HAP-1 (cell line): ENCODE measurements at regions not wholly inside any gene's neighbourhood (a gene's known extent, or its start where the extent isn't known, plus 50 kb on each side); places are given as distances from the start of the nearest gene placed in this dataset.

Experiments used
- DNase-seq, 2 experiments: peaks; one replicate each; pipeline ENCODE4 v3.0.0-alpha.2; 2016 to 2020; ENCODE audit warnings: low spot score in 2 of 2
- H3K27me3 ChIP-seq: fragments of 250-450 bp; sonication (Bioruptor Pico); 2 replicates; pipeline ENCODE4 v1.5.1; 2020; ENCODE audit warnings: low read depth, mild to moderate bottlenecking, moderate library complexity
- H3K36me3 ChIP-seq: fragments of 250-450 bp; sonication (Bioruptor Pico); replicated peaks from 2 replicates; pipeline ENCODE4 v1.5.1; 2020; ENCODE audit warnings: mild to moderate bottlenecking
- H3K4me1 ChIP-seq: fragments of 250-450 bp; sonication (Bioruptor Pico); 2 replicates; pipeline ENCODE4 v1.5.1; 2020; ENCODE audit warnings: mild to moderate bottlenecking
- H3K4me3 ChIP-seq: fragments of 250-450 bp; sonication (Bioruptor Pico); 2 replicates; pipeline ENCODE4 v1.5.1; 2020; ENCODE audit warnings: mild to moderate bottlenecking, moderate library complexity
- H3K9me3 ChIP-seq: fragments of 250-450 bp; sonication (Bioruptor Pico); 2 replicates; pipeline ENCODE4 v1.5.1; 2020; ENCODE audit warnings: mild to moderate bottlenecking, moderate library complexity
- in situ Hi-C: fragments of 300-500 bp; cut with MboI; formaldehyde crosslinking; loops from 3 replicates; pipeline ENCODE4 v1.14.3; 2020; ENCODE audit warnings: low sequenced_read_pairs, inconsistent platforms, mixed read lengths

- Histone ChIP-seq H3K4me3 (no peak overlapping the region), H3K27me3 (peaks cover 5% of the 10 kb centered on the region), H3K9me3 (no peaks in the 10 kb centered on the region), H3K4me1 (peaks cover 8% of the 10 kb centered on the region), H3K36me3 (no peaks in the 10 kb centered on the region)
- in situ Hi-C loops, result no loop called here
- DNase-seq, result no peak
These were observed 102.1 kb upstream of the MDFIC start for GRCh38 chr7:114819616-114820362.

- H3K4me3 ChIP-seq, result no peak overlapping the region
- peak; percentile 35 to 61 for DNase-seq
- in situ Hi-C loops, result no loop called here
These were observed 100.6 kb upstream of the MDFIC start for GRCh38 chr7:114821030-114821900.

GRCh38 chr7:114822131-114822530, 99.8 kb upstream of the MDFIC start:
- Histone ChIP-seq H3K4me3 (no peak overlapping the region), H3K9me3 (no peaks in the 10 kb centered on the region), H3K4me1 (peaks cover 8% of the 10 kb centered on the region), H3K36me3 (no peaks in the 10 kb centered on the region), H3K27me3 (no peaks in the 10 kb centered on the region; the same call in 1 of the 2 replicates)
- no peak for DNase-seq
- in situ Hi-C loops, result no loop called here

More at GRCh38 chr7:114821030-114821900, 100.6 kb upstream of the MDFIC start:
- Histone ChIP-seq H3K27me3 (no peaks in the 10 kb centered on the region; the same call in 1 of the 2 replicates), H3K4me1 (peaks cover 8% of the 10 kb centered on the region), H3K9me3 (no peaks in the 10 kb centered on the region), H3K36me3 (no peaks in the 10 kb centered on the region)

GRCh38 chr7:114822844-114823243, 99.0 kb upstream of the MDFIC start:
- Histone ChIP-seq H3K27me3 (no peaks in the 10 kb centered on the region; the same call in 1 of the 2 replicates), H3K36me3 (no peaks in the 10 kb centered on the region), H3K4me1 (peaks cover 8% of the 10 kb centered on the region), H3K4me3 (no peak overlapping the region), H3K9me3 (no peaks in the 10 kb centered on the region)
- in situ Hi-C loops, result no loop called here
- DNase-seq, result no peak

- H3K36me3 ChIP-seq, result no peaks in the 10 kb centered on the region
- H3K4me1 ChIP-seq, result peaks cover 8% of the 10 kb centered on the region
- no peaks in the 10 kb centered on the region for H3K9me3 ChIP-seq
- in situ Hi-C loops, result no loop called here
- no peaks in the 10 kb centered on the region for H3K27me3 ChIP-seq
- no peak overlapping the region for H3K4me3 ChIP-seq
- DNase-seq, result no peak
These were observed 98.6 kb upstream of the MDFIC start for GRCh38 chr7:114823290-114823689.

GRCh38 chr7:114825423-114825951, 96.4 kb upstream of the MDFIC start:
- peaks cover 8% of the 10 kb centered on the region for H3K4me1 ChIP-seq
- in situ Hi-C loops, result no loop called here
- DNase-seq, result peak in 1 of 2 experiments; percentile 11
- no peak overlapping the region for H3K4me3 ChIP-seq
- H3K27me3 ChIP-seq, result no peaks in the 10 kb centered on the region
- no peaks in the 10 kb centered on the region for H3K9me3 ChIP-seq
- no peaks in the 10 kb centered on the region for H3K36me3 ChIP-seq

- Histone ChIP-seq H3K27me3 (peaks cover 3% of the 10 kb centered on the region; the same call in 1 of the 2 replicates), H3K36me3 (no peaks in the 10 kb centered on the region), H3K4me1 (no peaks in the 10 kb centered on the region), H3K9me3 (no peaks in the 10 kb centered on the region), H3K4me3 (no peak overlapping the region)
- in situ Hi-C loops, result no loop called here
- DNase-seq, result no peak
These were observed 90.9 kb upstream of the MDFIC start for GRCh38 chr7:114830952-114831351.

- in situ Hi-C loops, result no loop called here
- no peaks in the 10 kb centered on the region for H3K4me1 ChIP-seq
- H3K36me3 ChIP-seq, result no peaks in the 10 kb centered on the region
- no peak for DNase-seq
- peaks cover 3% of the 10 kb centered on the region; the same call in 1 of the 2 replicates for H3K27me3 ChIP-seq
- no peak overlapping the region for H3K4me3 ChIP-seq
- H3K9me3 ChIP-seq, result no peaks in the 10 kb centered on the region
These were observed 88.8 kb upstream of the MDFIC start for GRCh38 chr7:114832906-114833595.

GRCh38 chr7:114835303-114835702, 86.6 kb upstream of the MDFIC start:
- H3K4me3 ChIP-seq, result no peak overlapping the region
- peaks cover 7% of the 10 kb centered on the region for H3K27me3 ChIP-seq
- H3K9me3 ChIP-seq, result no peaks in the 10 kb centered on the region
- no peaks in the 10 kb centered on the region for H3K36me3 ChIP-seq
- in situ Hi-C loops, result no loop called here
- no peaks in the 10 kb centered on the region for H3K4me1 ChIP-seq
- no peak for DNase-seq

- Histone ChIP-seq H3K27me3 (peaks cover 7% of the 10 kb centered on the region), H3K4me3 (no peak overlapping the region), H3K4me1 (no peaks in the 10 kb centered on the region), H3K36me3 (no peaks in the 10 kb centered on the region), H3K9me3 (no peaks in the 10 kb centered on the region)
- DNase-seq, result no peak
- in situ Hi-C loops, result no loop called here
These were observed 86.0 kb upstream of the MDFIC start for GRCh38 chr7:114835861-114836260.

- no peaks in the 10 kb centered on the region for H3K4me1 ChIP-seq
- H3K27me3 ChIP-seq, result peaks cover 8% of the 10 kb centered on the region; the same call in 1 of the 2 replicates
- no peaks in the 10 kb centered on the region for H3K9me3 ChIP-seq
- DNase-seq, result no peak
- H3K4me3 ChIP-seq, result no peak overlapping the region
- in situ Hi-C loops, result no loop called here
- H3K36me3 ChIP-seq, result no peaks in the 10 kb centered on the region
These were observed 79.3 kb upstream of the MDFIC start for GRCh38 chr7:114842551-114843065.

GRCh38 chr7:114843102-114843501, 78.8 kb upstream of the MDFIC start:
- H3K27me3 ChIP-seq, result peaks cover 8% of the 10 kb centered on the region; the same call in 1 of the 2 replicates

GRCh38 chr7:114851406-114852061, 70.4 kb upstream of the MDFIC start:
- no peaks in the 10 kb centered on the region; the same call in 1 of the 2 replicates for H3K9me3 ChIP-seq
- H3K36me3 ChIP-seq, result no peaks in the 10 kb centered on the region
- no peak overlapping the region for H3K4me3 ChIP-seq
- no peak for DNase-seq
- H3K27me3 ChIP-seq, result 0 out of 2 replicates have a peak, but pooled peaks cover 4% of the 10 kb centered on the region
- in situ Hi-C loops, result no loop called here
- H3K4me1 ChIP-seq, result no peaks in the 10 kb centered on the region

More at GRCh38 chr7:114843102-114843501, 78.8 kb upstream of the MDFIC start:
- H3K36me3 ChIP-seq, result no peaks in the 10 kb centered on the region
- DNase-seq, result no peak
- no peaks in the 10 kb centered on the region for H3K4me1 ChIP-seq
- no peak overlapping the region for H3K4me3 ChIP-seq
- in situ Hi-C loops, result no loop called here
- no peaks in the 10 kb centered on the region for H3K9me3 ChIP-seq
